ENCODE measurements at regions not wholly inside any gene's neighbourhood (a gene's known extent, or its start where the extent isn't known, plus 50 kb on each side); places are given as distances from the start of the nearest gene placed in this dataset.

GRCh38 chr6:100257793-100258395 is 206.8 kb downstream of the SIM1 start:
- Histone ChIP-seq H3K27ac (peak overlapping the region; percentile 14; the same call in 1 of the 2 replicates), H3K4me1 (peaks cover 5% of the 10 kb centered on the region; the same call in 1 of the 2 replicates), H3K27me3 (no peaks in the 10 kb centered on the region), H3K36me3 (no peaks in the 10 kb centered on the region), H3K9me3 (replicated peaks) (no peaks in the 10 kb centered on the region), H3K4me3 (peak overlapping the region; percentile 32)
- DNase-seq: peak; percentile 19 to 63

DNA sequence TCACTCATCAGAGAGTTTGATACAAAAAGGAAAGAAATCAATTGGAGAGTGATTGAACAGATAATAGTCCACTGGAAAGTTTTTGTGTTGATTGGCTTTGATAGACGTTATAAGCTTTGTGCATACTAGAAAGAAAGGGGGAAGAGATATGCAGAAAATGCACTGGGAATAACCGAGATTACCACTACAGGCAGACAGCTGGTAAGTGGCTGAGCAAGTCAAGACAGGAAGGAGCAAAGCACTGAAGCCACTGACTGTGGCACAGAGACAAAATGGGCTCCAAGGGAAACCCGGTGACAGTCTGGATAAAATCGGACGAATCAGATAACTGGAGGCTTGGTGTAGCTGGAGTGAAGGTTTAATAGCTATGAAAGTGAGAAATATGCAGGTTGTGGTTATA is 209.0 kb downstream of the SIM1 start:
- Histone ChIP-seq H3K4me1 (peaks cover 5% of the 10 kb centered on the region; the same call in 1 of the 2 replicates), H3K36me3 (no peaks in the 10 kb centered on the region), H3K4me3 (no peak overlapping the region), H3K27ac (no peak overlapping the region), H3K27me3 (no peaks in the 10 kb centered on the region), H3K9me3 (replicated peaks) (no peaks in the 10 kb centered on the region; the same call in 1 of the 2 replicates)
- no peak for DNase-seq

DNA sequence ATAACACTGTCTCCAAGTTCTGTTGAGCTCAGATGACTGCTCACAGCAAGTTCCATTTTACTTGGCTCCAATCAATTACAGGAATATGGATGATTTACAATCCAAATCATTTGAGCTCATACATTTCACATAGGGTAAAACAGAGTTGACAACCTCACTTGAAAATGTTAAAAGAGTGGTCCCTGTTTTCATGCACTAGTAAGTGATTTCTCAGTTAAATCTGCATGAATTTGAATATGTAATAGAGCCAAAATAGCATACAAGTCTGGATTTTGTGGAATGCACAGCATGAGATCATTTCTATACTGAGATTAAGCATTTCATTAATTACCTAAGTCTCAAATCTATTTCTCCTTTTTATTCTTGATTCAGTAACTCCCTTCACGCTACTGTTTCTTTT is 217.6 kb downstream of the SIM1 start:
- Histone ChIP-seq H3K36me3 (no peaks in the 10 kb centered on the region), H3K4me1 (no peaks in the 10 kb centered on the region), H3K27ac (no peak overlapping the region), H3K9me3 (replicated peaks) (no peaks in the 10 kb centered on the region; the same call in 1 of the 2 replicates), H3K4me3 (no peak overlapping the region), H3K27me3 (no peaks in the 10 kb centered on the region)
- no peak for DNase-seq

DNA sequence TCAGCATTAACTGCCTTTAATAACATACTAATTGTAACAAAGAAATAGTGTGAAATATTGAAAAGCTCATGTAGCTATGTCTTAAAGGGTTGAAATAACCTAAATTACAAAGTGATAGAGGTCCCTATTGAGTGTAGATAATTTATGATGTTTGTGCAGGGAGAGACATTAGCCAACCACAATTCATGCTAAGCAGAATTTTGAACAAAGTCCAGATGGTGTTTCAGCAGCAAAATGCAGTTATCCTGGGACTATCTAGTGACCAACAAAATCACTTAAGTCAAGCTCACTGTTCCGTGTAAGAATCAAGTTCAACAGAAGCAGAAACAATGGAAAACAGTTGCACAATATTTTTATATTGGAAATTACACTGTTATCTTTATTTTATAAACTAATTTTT is 218.5 kb downstream of the SIM1 start:
- H3K27me3 ChIP-seq: no peaks in the 10 kb centered on the region
- H3K27ac ChIP-seq: no peak overlapping the region
- H3K9me3 ChIP-seq (replicated peaks): no peaks in the 10 kb centered on the region; the same call in 1 of the 2 replicates
- H3K4me3 ChIP-seq: no peak overlapping the region
- H3K4me1 ChIP-seq: no peaks in the 10 kb centered on the region
- H3K36me3 ChIP-seq: no peaks in the 10 kb centered on the region
- DNase-seq: no peak

DNA sequence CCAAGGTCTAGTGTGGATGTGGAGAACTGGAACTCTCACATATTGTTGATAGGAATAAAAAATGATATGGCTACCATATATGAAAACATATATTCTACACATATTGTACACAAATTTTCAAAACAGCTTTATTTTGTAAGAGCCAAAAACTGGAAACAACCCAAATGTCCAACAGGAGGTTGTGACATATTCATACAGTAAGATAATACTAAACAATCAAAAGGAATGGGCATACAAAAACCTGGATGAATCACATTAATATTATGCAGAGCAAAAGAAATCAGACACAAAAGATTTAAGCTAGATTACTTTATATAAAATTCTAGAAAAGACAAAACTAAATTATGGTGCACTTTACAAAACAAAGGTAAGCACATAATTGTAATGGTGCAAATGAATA is 223.9 kb downstream of the SIM1 start:
- H3K4me1 ChIP-seq: no peaks in the 10 kb centered on the region
- H3K27ac ChIP-seq: no peak overlapping the region
- no peaks in the 10 kb centered on the region for H3K36me3 ChIP-seq
- no peaks in the 10 kb centered on the region; the same call in 1 of the 2 replicates for H3K9me3 ChIP-seq (replicated peaks)
- no peak for DNase-seq
- no peaks in the 10 kb centered on the region for H3K27me3 ChIP-seq
- no peak overlapping the region for H3K4me3 ChIP-seq

DNA sequence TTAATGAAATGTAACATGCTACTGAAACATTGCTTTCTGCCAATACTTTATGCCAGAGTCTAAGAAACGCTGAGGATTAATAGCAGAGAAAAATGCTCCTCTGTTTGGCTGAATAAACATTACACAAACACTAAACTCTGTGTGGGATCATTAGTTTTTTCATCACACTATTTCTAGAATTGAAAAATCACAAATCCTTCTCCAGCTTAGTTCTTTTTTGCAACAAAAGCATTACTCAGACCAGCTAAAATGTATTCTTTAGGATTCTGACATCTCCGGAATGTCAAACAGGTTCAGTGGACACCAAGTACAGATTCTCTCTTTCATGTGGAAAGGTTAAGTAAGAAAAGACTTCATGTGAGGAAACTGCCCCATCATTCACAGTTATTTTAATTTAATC is 226.9 kb downstream of the SIM1 start:
- H3K4me1 ChIP-seq: no peaks in the 10 kb centered on the region
- no peak for DNase-seq
- H3K27ac ChIP-seq: no peak overlapping the region
- no peaks in the 10 kb centered on the region for H3K9me3 ChIP-seq (replicated peaks)
- no peak overlapping the region for H3K4me3 ChIP-seq
- no peaks in the 10 kb centered on the region for H3K36me3 ChIP-seq
- H3K27me3 ChIP-seq: no peaks in the 10 kb centered on the region

DNA sequence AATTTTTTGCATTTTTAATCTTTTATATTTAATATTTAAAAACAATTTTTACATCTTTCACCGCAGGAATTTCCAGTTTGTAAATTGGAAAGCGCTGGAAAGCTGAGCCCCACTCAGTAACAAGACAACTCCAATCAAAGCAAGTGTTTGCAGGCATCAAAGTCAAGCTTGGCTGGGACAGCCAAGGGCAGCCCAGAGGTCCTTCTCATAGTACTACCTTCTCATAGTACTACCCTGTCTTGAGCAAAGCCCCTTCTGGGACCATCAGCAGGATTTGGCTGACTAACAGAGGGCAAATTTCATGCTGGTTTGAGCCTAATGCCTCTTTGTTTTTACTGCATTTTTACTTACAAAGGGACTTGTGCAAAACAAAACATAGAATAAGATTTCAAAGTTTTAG is 228.3 kb downstream of the SIM1 start:
- no peaks in the 10 kb centered on the region for H3K36me3 ChIP-seq
- DNase-seq: peak in 1 of 2 experiments; percentile 34
- H3K4me3 ChIP-seq: no peak overlapping the region
- H3K4me1 ChIP-seq: no peaks in the 10 kb centered on the region; the same call in 1 of the 2 replicates
- no peaks in the 10 kb centered on the region for H3K9me3 ChIP-seq (replicated peaks)
- H3K27ac ChIP-seq: no peak overlapping the region
- no peaks in the 10 kb centered on the region for H3K27me3 ChIP-seq

- no peak overlapping the region for H3K27ac ChIP-seq
- DNase-seq: no peak
- H3K9me3 ChIP-seq (replicated peaks): no peaks in the 10 kb centered on the region
- H3K36me3 ChIP-seq: no peaks in the 10 kb centered on the region
- H3K4me1 ChIP-seq: peaks cover 7% of the 10 kb centered on the region
- no peak overlapping the region for H3K4me3 ChIP-seq
- no peaks in the 10 kb centered on the region for H3K27me3 ChIP-seq
Measured at GRCh38 chr6:100235631-100236030, 229.1 kb downstream of the SIM1 start.

- no peaks in the 10 kb centered on the region for H3K36me3 ChIP-seq
- no peaks in the 10 kb centered on the region for H3K27me3 ChIP-seq
- no peak overlapping the region for H3K4me3 ChIP-seq
- no peaks in the 10 kb centered on the region for H3K9me3 ChIP-seq (replicated peaks)
- DNase-seq: no peak
- peaks cover 17% of the 10 kb centered on the region for H3K4me1 ChIP-seq
- no peak overlapping the region for H3K27ac ChIP-seq
Measured at GRCh38 chr6:100234625-100235024, 230.1 kb downstream of the SIM1 start.

DNA sequence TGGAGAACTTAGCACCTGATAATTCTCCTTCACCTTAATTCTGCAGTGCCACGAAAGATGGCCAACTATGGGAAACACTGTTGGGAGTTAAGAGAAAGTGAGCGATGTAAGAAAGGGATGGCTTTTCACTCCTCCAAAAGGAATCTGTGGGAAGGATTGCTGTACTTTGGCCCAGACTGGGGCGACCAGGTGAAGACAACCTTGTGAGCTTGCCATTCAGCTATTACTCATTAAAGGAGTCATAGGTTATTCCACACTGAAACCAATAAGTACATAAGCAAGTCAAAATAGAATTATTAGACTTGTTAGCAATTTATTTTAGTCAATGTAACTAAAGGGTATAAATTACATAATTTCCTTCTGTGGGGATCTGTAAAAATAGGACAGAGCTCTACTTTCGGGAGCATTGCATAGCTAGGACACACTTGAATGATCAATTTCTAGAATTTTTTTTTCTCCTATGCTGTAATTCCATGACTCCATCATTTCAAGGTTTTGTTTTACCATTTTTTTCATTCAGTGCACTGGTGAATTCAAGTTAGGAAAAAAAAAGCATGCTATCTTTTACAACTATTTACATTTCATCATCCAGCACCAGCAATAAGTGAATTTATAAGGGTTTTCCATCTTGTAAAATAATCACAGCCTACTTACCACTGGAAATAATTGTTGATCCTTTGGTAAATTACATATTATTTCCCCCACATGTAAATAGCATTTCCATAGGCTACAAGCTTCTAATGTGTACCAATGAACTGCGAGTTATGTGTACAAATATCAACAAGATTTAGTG is 231.7 kb downstream of the SIM1 start:
- H3K4me3 ChIP-seq: no peak overlapping the region
- DNase-seq: no peak
- H3K36me3 ChIP-seq: no peaks in the 10 kb centered on the region
- H3K27ac ChIP-seq: no peak overlapping the region
- H3K4me1 ChIP-seq: peaks cover 26% of the 10 kb centered on the region
- no peaks in the 10 kb centered on the region for H3K27me3 ChIP-seq
- H3K9me3 ChIP-seq (replicated peaks): no peaks in the 10 kb centered on the region

DNA sequence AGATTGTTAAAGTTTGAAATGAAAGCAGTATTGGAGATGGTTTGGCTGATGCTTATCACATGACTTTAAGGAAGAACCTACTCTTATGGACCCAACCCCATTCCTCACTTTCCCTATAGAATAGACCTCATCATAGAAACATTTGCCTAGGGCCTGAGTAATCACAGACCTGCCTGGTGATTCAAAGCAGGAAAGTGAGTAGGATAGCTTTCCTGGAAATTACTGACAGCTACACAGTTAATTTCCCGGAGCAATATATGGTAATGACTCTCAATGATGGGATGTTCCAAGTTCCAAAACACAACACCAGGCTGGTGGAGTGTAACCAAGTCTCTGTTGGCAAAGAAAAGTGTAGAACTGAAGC is 233.8 kb downstream of the SIM1 start:
- Histone ChIP-seq H3K27ac (peak overlapping the region; percentile 51), H3K36me3 (no peaks in the 10 kb centered on the region), H3K4me3 (no peak overlapping the region), H3K27me3 (no peaks in the 10 kb centered on the region), H3K9me3 (replicated peaks) (no peaks in the 10 kb centered on the region), H3K4me1 (peaks cover 28% of the 10 kb centered on the region)
- no peak for DNase-seq

- H3K4me1 ChIP-seq: peaks cover 28% of the 10 kb centered on the region
- no peaks in the 10 kb centered on the region for H3K9me3 ChIP-seq (replicated peaks)
- H3K27ac ChIP-seq: peak overlapping the region; percentile 51
- H3K36me3 ChIP-seq: no peaks in the 10 kb centered on the region
- peak; percentile 73 to 87 for DNase-seq
- no peak overlapping the region for H3K4me3 ChIP-seq
- no peaks in the 10 kb centered on the region for H3K27me3 ChIP-seq
Measured at GRCh38 chr6:100230115-100230952, 234.4 kb downstream of the SIM1 start.

DNA sequence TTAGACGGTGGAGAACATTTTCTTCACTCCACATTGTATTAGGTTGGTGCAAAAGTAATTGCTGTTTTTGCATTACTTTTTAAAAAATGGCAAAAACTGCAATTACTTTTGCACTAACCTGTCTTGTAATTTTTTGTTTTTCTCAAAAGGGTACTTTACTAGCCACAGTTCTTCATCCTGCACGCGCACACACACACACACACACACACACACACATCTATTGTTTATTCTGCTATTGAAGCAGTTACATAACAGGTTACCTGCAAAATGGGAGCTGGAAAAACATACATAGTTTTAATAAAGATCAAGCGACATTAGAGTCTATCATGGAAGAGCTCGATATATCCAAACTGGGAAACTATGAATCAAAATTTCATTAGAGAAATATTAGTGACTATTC is 235.2 kb downstream of the SIM1 start:
- Histone ChIP-seq H3K4me3 (peak overlapping the region; percentile 61), H3K36me3 (no peaks in the 10 kb centered on the region), H3K4me1 (peaks cover 28% of the 10 kb centered on the region), H3K27ac (peak overlapping the region; percentile 85), H3K27me3 (no peaks in the 10 kb centered on the region), H3K9me3 (replicated peaks) (no peaks in the 10 kb centered on the region)
- peak in 1 of 2 experiments; percentile 20 for DNase-seq

GRCh38 chr6:100228834-100229441 is 234.9 kb upstream of the MCHR2 start:
- Histone ChIP-seq H3K27me3 (no peaks in the 10 kb centered on the region), H3K9me3 (replicated peaks) (no peaks in the 10 kb centered on the region), H3K27ac (peak overlapping the region; percentile 85), H3K36me3 (no peaks in the 10 kb centered on the region), H3K4me3 (peak overlapping the region; percentile 61), H3K4me1 (peaks cover 28% of the 10 kb centered on the region)
- peak; percentile 82 to 86 for DNase-seq

Data from SJCRH30 (cell line).